ENCODE measurements at regions not wholly inside any gene's neighbourhood (a gene's known extent, or its start where the extent isn't known, plus 50 kb on each side); places are given as distances from the start of the nearest gene placed in this dataset.

DNA sequence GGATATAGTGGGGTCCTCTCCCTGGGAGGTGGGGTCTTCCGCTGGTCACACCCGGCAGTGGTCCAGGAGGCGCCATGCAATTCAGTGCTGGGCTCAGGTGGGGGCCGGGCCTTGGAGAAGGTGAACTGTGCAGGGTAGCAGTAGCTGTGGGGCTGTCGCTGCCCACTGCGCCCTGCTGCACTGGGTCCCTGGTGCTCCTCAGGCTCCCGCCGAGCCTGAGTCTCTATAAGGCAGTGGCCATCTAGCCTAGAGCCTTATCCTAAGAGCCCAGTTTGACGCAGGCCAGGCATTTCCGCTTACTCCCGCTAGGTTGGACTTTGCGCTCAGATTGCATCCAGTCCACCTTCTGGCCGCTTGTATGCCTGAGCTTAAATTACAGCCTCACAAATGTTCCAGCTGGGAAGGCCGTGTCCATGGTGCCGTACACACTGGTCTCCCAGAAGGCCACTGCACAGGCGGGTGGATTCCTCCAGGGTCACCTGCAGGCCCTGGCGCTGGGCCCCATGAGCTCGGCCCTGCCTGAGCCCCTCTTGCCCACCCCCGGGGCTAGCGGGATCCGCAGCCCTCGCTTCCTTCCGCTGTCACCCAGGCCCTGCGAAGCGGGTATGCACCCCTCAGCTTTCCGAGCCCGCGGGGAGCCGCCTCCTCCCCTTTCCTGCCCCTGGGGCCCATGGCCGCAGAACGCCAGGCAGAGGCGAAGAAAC, 1762.2 kb downstream of the TP53TG3F start:
- no peak for TF ChIP-seq EZH2 (IDR thresholded peaks at IDR 0.05)
- TF ChIP-seq POLR2AphosphoS5 (IDR thresholded peaks at IDR 0.05; ENCODE audit: borderline replicate concordance, low read depth, low read length): no peak
